GM23248 (cell line): ENCODE measurements at regions not wholly inside any gene's neighbourhood (a gene's known extent, or its start where the extent isn't known, plus 50 kb on each side); places are given as distances from the start of the nearest gene placed in this dataset.

Experiments
- EZH2 ChIP-seq: fragments of 200-600 bp; sonication (generic); IDR thresholded peaks from 2 replicates; pipeline ENCODE4 v1.6.1; 2018; ENCODE audit warnings: antibody characterized with exemption, mild to moderate bottlenecking; ENCODE audit not compliant: insufficient read depth, poor library complexity, severe bottlenecking
- EZH2phosphoT487 ChIP-seq: fragments of 200-600 bp; sonication (generic); IDR thresholded peaks from 2 replicates; pipeline ENCODE4 v1.6.1; 2018; ENCODE audit warnings: antibody characterized with exemption, moderate library complexity, mild to moderate bottlenecking, low read depth; ENCODE audit not compliant: insufficient read depth

DNA sequence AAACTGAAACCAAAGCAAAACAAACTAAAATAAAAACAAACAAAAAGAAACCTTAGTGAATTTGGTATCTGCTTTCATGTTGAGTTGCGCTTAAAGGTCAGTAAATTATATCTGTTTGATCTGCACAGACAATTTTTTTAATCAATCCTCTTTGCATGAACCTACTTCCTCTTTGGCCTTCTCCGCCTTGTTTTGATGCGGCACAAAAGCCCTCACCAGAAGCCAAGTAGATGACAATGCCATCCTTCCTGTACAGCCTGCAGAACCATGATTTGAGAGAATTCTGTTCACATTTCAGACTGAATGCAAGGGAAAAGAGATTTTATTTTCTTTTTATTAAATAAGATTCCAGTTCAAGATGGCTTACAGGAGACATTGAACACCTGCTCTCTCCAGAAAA is 473.6 kb upstream of the FTMT start:
- TF ChIP-seq EZH2 (no peak), EZH2phosphoT487 (no peak)
